SK-N-SH (cell line): ENCODE measurements at regions not wholly inside any gene's neighbourhood (a gene's known extent, or its start where the extent isn't known, plus 50 kb on each side); places are given as distances from the start of the nearest gene placed in this dataset.

ENCODE experiments used
- CTCF ChIA-PET: fragments of 300-600, 350-600 bp; formaldehyde crosslinking; extraction: SDS; loops from one replicate; lab custom pipeline; 2021; lab: Yijun Ruan, JAX
- POLR2A ChIA-PET: fragments of 350-600 bp; sonication (Branson Sonifier 250); formaldehyde crosslinking; extraction: SDS; loops from one replicate; lab custom pipeline; 2020; ENCODE audit warnings: antibody characterized with exemption, inconsistent platforms; lab: Yijun Ruan, JAX
- DNase-seq: peaks from one replicate; pipeline ENCODE4 v3.0.0; 2012
- H2AFZ ChIP-seq: fragments of 200-600 bp; sonication (generic); 2 replicates; pipeline ENCODE4 v1.8.1; 2016; ENCODE audit warnings: antibody characterized with exemption, mild to moderate bottlenecking, low read depth
- H3F3A ChIP-seq: fragments of 200-600 bp; sonication (generic); replicated peaks from 2 replicates; pipeline ENCODE3; 2016; ENCODE audit warnings: antibody characterized with exemption, mild to moderate bottlenecking; ENCODE audit not compliant: insufficient read depth
- H3K27ac ChIP-seq, 2 experiments: fragments of 200-500 bp in 1 of 2; fragments of 200-600 bp in 1 of 2; sonication (Bioruptor generic) in 1 of 2; sonication (generic), shearing (Covaris generic) in 1 of 2; 2 replicates each; pipeline versions ENCODE4 v1.5.1 to v1.6.1; 2014 to 2016; ENCODE audit warnings: low read depth in 2 of 2, inconsistent platforms in 1 of 2, low read length in 1 of 2, mild to moderate bottlenecking in 1 of 2, mixed read lengths in 1 of 2
- H3K27me3 ChIP-seq: fragments of 200-600 bp; sonication (generic), shearing (Covaris generic); 2 replicates; pipeline ENCODE4 v1.6.1; 2016; ENCODE audit warnings: mixed run types; ENCODE audit not compliant: insufficient read depth
- H3K36me3 ChIP-seq, 2 experiments: fragments of 200-500 bp in 1 of 2; fragments of 200-600 bp in 1 of 2; sonication (Bioruptor generic) in 1 of 2; sonication (generic) in 1 of 2; replicated peaks in 1 of 2; 2 replicates each; pipeline versions ENCODE3 to v1.5.1; 2014 to 2016; ENCODE audit warnings: low read length in 1 of 2, mild to moderate bottlenecking in 1 of 2; ENCODE audit not compliant: insufficient read depth in 2 of 2, control insufficient read depth in 1 of 2
- H3K4me1 ChIP-seq, 2 experiments: fragments of 200-500 bp in 1 of 2; fragments of 200-600 bp in 1 of 2; sonication (Bioruptor generic) in 1 of 2; sonication (generic), shearing (Covaris generic) in 1 of 2; 2 replicates each; pipeline versions ENCODE4 v1.5.1 to v1.6.1; 2014 to 2016; ENCODE audit warnings: low read depth in 1 of 2, low read length in 1 of 2, mixed run types in 1 of 2; ENCODE audit not compliant: insufficient read depth in 2 of 2, control insufficient read depth in 1 of 2
- H3K4me2 ChIP-seq: fragments of 200-600 bp; sonication (generic), shearing (Covaris generic); 2 replicates; pipeline ENCODE4 v1.6.1; 2017; ENCODE audit warnings: mixed run types
- H3K4me3 ChIP-seq, 2 experiments: fragments of 200-500 bp in 1 of 2; fragments of 200-600 bp in 1 of 2; sonication (Bioruptor generic) in 1 of 2; sonication (generic), shearing (Covaris generic) in 1 of 2; 2 replicates each; pipeline versions ENCODE4 v1.5.1 to v1.8.1; 2014 to 2016; ENCODE audit warnings: low read depth in 2 of 2, inconsistent platforms in 1 of 2, low read length in 1 of 2, mild to moderate bottlenecking in 1 of 2, mixed read lengths in 1 of 2, moderate library complexity in 1 of 2
- H3K79me2 ChIP-seq: fragments of 200-600 bp; sonication (generic); 2 replicates; pipeline ENCODE4 v1.8.1; 2017; ENCODE audit warnings: mild to moderate bottlenecking; ENCODE audit not compliant: insufficient read depth
- H3K9ac ChIP-seq: fragments of 200-600 bp; sonication (generic); 2 replicates; pipeline ENCODE4 v1.6.1; 2017; ENCODE audit warnings: mixed run types
- H3K9me2 ChIP-seq: fragments of 200-600 bp; sonication (generic); 2 replicates; pipeline ENCODE4 v1.6.1; 2017; ENCODE audit warnings: mixed run types
- H3K9me3 ChIP-seq: fragments of 200-600 bp; sonication (generic); 2 replicates; pipeline ENCODE4 v1.6.1; 2017; ENCODE audit warnings: mixed run types, mild to moderate bottlenecking, moderate library complexity
- H4K20me1 ChIP-seq: fragments of 200-600 bp; sonication (generic); 2 replicates; pipeline ENCODE4 v1.6.1; 2017; ENCODE audit warnings: mild to moderate bottlenecking, mixed run types; ENCODE audit not compliant: insufficient read depth
- EP300 ChIP-seq, 2 experiments: IDR thresholded peaks; 2 replicates each; pipeline versions ENCODE4 v1.4.0 to v1.6.1; 2012; ENCODE audit warnings: borderline replicate concordance in 1 of 2, low read depth in 1 of 2, low read length in 1 of 2
- EZH2phosphoT487 ChIP-seq: fragments of 200-600 bp; sonication (generic); IDR thresholded peaks from 2 replicates; pipeline ENCODE4 v1.6.1; 2017; ENCODE audit warnings: low read depth, mixed run types, mild to moderate bottlenecking, antibody characterized with exemption, moderate library complexity, borderline replicate concordance
- FOSL2 ChIP-seq: IDR thresholded peaks from 2 replicates; pipeline ENCODE4 v1.4.0; 2012; ENCODE audit warnings: low read depth, mild to moderate bottlenecking, moderate library complexity, borderline replicate concordance
- FOXJ3 ChIP-seq: sonication (generic); formaldehyde crosslinking; IDR thresholded peaks from 2 replicates; pipeline ENCODE4 v1.5.1; 2020; ENCODE audit warnings: mild to moderate bottlenecking, missing genetic modification reagents
- FOXM1 ChIP-seq: IDR thresholded peaks from 2 replicates; pipeline ENCODE4 v1.4.0; 2012; ENCODE audit warnings: low read depth, mild to moderate bottlenecking
- GABPA ChIP-seq: IDR thresholded peaks from 2 replicates; pipeline ENCODE4 v1.4.0; 2012; ENCODE audit warnings: low read depth, mild to moderate bottlenecking
- GATA2 ChIP-seq: sonication (generic); formaldehyde crosslinking; IDR thresholded peaks from 2 replicates; pipeline ENCODE4 v1.5.0; 2020; ENCODE audit warnings: mild to moderate bottlenecking, missing genetic modification reagents
- JUND ChIP-seq: IDR thresholded peaks from 2 replicates; pipeline ENCODE4 v1.4.0; 2012
- MEF2A ChIP-seq: IDR thresholded peaks from 2 replicates; pipeline ENCODE4 v1.4.0; 2012; ENCODE audit warnings: low read depth, borderline replicate concordance
- MXI1 ChIP-seq: IDR thresholded peaks from 2 replicates; pipeline ENCODE4 v1.6.1; 2012; ENCODE audit warnings: mild to moderate bottlenecking, low read depth, low read length, improper control_type of control experiment
- NRF1 ChIP-seq: IDR thresholded peaks from 2 replicates; pipeline ENCODE4 v1.6.1; 2012; ENCODE audit warnings: low read depth, mild to moderate bottlenecking, low read length
- POLR2AphosphoS5 ChIP-seq: IDR thresholded peaks from 2 replicates; pipeline ENCODE4 v1.6.1; 2012; ENCODE audit warnings: low read depth, low read length
- RAD21 ChIP-seq: IDR thresholded peaks from 2 replicates; pipeline ENCODE4 v1.6.1; 2012; ENCODE audit warnings: mild to moderate bottlenecking, low read length
- REST ChIP-seq: IDR thresholded peaks from 2 replicates; pipeline ENCODE4 v1.6.1; 2012; ENCODE audit warnings: mild to moderate bottlenecking, low read depth, low read length, moderate library complexity
- SIN3A ChIP-seq: IDR thresholded peaks from 2 replicates; pipeline ENCODE4 v1.6.1; 2012; ENCODE audit warnings: low read depth, mild to moderate bottlenecking, low read length, moderate library complexity, borderline replicate concordance
- TEAD4 ChIP-seq: IDR thresholded peaks from 2 replicates; pipeline ENCODE4 v1.4.0; 2012; ENCODE audit warnings: mild to moderate bottlenecking, borderline replicate concordance; ENCODE audit not compliant: insufficient read depth
- USF1 ChIP-seq: IDR thresholded peaks from 2 replicates; pipeline ENCODE4 v1.4.0; 2012; ENCODE audit warnings: low read depth, borderline replicate concordance
- whole genome bisulfite sequencing: methylation state at CpG from one replicate; pipeline ENCODE4 v1.1.6; 2017; ENCODE audit warnings: low lambda C conversion rate; 5-methylcytosine and 5-hydroxymethylcytosine counted together
- TF ChIP-seq, protein P1 (sequence below): IDR thresholded peaks from 2 replicates; pipeline ENCODE4 v1.4.0; 2012; ENCODE audit warnings: low read depth

GRCh38 chr5:85441156-85441555 lies 1056.5 kb upstream of the EDIL3 start:
- Histone ChIP-seq H2AFZ (no peak overlapping the region), H3K36me3 (no peaks in the 10 kb centered on the region), H3K4me2 (no peak overlapping the region), H3K9ac (no peak overlapping the region), H3K9me3 (no peaks in the 10 kb centered on the region), H3K9me2 (no peaks in the 10 kb centered on the region), H4K20me1 (no peaks in the 10 kb centered on the region), H3K4me3 (no peak overlapping the region), H3K27ac (no peak overlapping the region), H3F3A (no peaks in the 10 kb centered on the region), H3K27me3 (no peaks in the 10 kb centered on the region), H3K79me2 (no peaks in the 10 kb centered on the region), H3K4me1 (no peaks in the 10 kb centered on the region)
- no peak for DNase-seq
- no peak for TF ChIP-seq REST
- TF ChIP-seq GATA2 (CRISPR knock-in tag) = no peak
- no peak for TF ChIP-seq USF1
- TF ChIP-seq MEF2A = no peak
- TF ChIP-seq SIN3A = no peak
- TF ChIP-seq POLR2AphosphoS5 = no peak
- no peak for TF ChIP-seq NRF1
- no peak for TF ChIP-seq FOXM1
- TF ChIP-seq GABPA = no peak
- TF ChIP-seq, protein P1, sequence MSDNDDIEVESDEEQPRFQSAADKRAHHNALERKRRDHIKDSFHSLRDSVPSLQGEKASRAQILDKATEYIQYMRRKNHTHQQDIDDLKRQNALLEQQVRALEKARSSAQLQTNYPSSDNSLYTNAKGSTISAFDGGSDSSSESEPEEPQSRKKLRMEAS = no peak
- no peak for TF ChIP-seq MXI1
- TF ChIP-seq RAD21 = no peak
- TF ChIP-seq TEAD4 = no peak
- WGBS = 2% methylated on average over 3 of the region's 3 CpGs
- ChIA-PET CTCF (no interaction called here), POLR2A (no interaction called here)

- no peaks in the 10 kb centered on the region for H3K9me2 ChIP-seq
- H3K4me1 ChIP-seq = no peaks in the 10 kb centered on the region
- CTCF ChIA-PET = no interaction called here
- H3K36me3 ChIP-seq = no peaks in the 10 kb centered on the region
- H4K20me1 ChIP-seq = no peaks in the 10 kb centered on the region
- no peak overlapping the region for H3K27ac ChIP-seq
- H3K4me2 ChIP-seq = no peak overlapping the region
- H3K9me3 ChIP-seq = no peaks in the 10 kb centered on the region
- no peaks in the 10 kb centered on the region for H3K79me2 ChIP-seq
- H3F3A ChIP-seq = no peaks in the 10 kb centered on the region
- WGBS = 6% methylated on average over 3 of the region's 3 CpGs
- no peak for DNase-seq
- no peak overlapping the region for H3K9ac ChIP-seq
- H2AFZ ChIP-seq = no peak overlapping the region
- H3K27me3 ChIP-seq = no peaks in the 10 kb centered on the region
- H3K4me3 ChIP-seq = no peak overlapping the region
- POLR2A ChIA-PET = no interaction called here
- TF ChIP-seq EZH2phosphoT487 (no peak), FOSL2 (no peak), POLR2AphosphoS5 (no peak), JUND (no peak), FOXJ3 (no peak), GABPA (no peak), USF1 (no peak), REST (no peak), EP300 (IDR thresholded peaks at IDR 0.05; ENCODE audit: borderline replicate concordance in 1 of 2, low read depth in 1 of 2, low read length in 1 of 2) (no peak), MXI1 (no peak), FOXM1 (no peak)
Measured at GRCh38 chr5:85441853-85442252, 1057.2 kb upstream of the EDIL3 start.
